Activated effector memory CD4-positive, alpha-beta T cell treated with anti-CD3 and anti-CD28 coated beads, Interleukin-2, amount 50 U/mL, for 16 hours (primary cell): ENCODE measurements at regions not wholly inside any gene's neighbourhood (a gene's known extent, or its start where the extent isn't known, plus 50 kb on each side); places are given as distances from the start of the nearest gene placed in this dataset.

ENCODE experiments used
- DNase-seq: peaks from one replicate; pipeline ENCODE4 v3.0.0-alpha.2; 2020

DNA sequence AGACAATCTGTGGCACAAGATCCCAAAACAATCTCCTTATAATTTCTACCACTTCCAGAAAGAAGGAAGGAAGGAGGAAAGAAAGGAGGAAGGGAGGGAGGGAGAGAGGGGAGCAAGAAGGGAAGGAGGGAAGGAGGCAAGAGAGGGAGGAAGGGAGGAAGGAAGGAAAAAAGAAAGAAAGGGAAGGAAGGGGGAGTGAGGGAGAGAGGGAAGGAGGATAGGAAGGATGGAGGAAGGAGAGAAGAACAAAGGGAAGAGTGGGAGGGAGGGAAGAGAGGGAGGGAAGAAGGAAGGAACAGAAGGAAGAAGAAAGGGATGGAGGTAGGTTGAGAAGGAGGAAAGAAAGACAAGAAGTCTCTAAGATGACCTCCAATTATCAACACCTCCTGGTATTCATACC is 185.5 kb upstream of the NFE2L3 start:
- DNase-seq: no peak

DNA sequence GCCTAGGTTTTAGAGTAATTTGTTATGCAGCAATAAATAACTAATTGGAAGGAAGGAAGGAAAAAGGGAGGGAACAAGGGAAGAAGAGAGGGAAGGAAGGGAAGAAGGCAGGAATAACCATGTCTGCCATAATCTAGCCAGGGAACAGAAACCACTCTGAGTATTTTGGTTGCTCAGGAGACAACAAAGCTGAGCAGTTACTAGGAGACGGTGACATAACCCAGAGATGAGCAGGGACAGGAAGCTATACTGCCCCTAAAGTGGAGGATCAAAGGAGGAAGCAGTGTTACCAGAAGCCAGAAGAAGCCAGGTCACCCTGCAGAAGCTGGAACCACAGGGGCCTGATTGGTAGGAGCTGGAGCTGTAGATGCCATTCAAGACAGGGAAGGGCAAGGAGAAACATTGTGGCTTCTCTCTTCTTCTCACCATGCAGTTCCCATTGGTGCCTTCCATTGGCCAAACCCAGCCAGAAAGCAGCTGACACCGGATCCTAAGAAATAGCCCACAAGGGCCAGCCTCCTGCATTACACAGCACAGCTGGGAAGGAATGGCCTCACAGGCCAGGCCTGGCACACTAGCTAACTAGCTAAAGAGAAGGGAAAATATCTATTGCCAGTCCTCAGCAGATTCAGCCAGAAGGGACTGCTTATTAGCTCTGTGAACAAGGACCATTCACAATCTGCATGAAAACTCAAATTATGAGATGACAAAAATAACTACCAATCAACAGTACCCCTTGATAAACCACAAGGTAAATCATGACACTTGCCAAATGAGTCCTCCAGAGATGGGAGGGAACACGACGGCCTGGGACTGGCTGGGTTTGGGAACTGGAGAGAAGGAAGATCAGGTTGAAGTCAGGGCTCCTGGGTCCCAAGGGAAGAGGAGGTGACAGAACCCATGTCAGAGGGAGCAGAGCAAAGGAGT is 184.5 kb upstream of the NFE2L3 start:
- DNase-seq: no peak

DNA sequence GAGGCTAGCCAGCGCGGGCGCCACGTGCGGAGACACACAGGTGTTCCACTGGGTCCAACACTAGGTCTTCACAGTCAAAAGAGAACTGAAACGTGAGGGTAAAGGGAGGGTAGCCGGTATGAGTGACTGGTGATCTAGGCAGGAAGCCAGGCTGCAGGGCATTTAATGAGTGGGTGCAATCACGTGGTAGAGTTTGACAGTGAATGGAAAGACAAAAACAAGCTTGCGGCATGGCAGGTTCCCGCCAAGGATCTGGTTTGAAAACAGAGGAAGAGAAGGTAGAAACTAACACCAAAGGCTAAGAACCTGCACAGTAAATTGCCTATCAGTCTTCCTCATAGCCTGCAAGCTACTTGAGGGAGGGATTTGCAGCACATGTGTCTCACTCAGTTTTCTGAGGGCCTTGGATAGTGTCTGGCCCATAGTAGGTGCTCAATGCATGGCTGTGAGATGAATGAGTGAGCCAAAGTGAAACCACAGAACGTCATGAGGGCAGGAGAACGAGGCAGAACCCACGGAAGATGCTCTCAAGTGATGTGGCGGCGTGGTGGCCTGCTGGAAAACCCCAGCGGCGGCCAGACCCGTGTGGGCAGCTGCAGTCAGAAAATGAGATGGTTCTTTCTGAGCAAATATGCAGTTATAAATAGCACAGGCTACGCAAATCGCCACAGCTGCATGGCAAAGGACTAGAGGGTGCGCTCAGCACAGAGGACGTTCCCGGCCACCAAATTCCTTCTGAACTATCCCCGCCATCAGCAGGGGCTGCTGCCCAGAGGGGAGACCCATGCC is 183.6 kb upstream of the NFE2L3 start:
- peak; percentile 81 for DNase-seq

DNA sequence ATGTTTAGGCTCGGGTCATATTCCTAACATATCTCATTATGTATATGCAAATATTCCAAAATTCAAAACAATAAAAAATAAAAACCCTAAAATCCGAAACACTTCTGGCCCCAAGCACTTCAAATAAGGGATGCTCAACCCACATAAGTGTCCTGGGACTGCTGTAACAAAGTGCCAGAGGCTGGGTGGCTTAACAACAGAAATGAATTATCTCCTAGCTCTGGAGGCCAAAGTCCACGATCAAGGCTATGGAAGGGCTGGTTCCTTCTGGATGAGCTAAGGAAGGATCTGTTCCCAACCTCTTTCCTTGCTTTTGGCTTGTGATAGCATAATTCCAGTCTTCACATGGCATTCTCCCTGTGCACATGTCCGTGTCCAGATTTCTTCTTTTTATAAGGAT is 181.6 kb upstream of the NFE2L3 start:
- DNase-seq: no peak

DNA sequence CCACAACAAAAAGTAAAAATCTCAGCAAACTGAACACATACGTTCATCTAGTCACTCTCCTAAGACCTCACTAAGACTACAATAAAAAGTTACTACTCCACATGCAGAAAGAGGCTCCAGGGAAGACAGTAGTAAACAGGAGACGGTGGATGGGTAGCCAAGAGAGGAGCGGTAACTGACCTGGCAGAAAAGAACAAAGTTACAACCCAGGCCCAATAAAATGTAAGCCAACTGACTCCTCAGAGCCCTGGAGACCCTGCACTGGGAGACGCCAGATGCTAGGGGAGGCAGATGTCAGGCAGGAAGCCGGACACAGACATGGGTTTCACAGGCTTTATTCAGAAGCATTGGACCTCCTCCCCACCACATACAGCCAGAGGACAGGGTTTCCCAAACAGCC is 181.1 kb upstream of the NFE2L3 start:
- DNase-seq: no peak

DNA sequence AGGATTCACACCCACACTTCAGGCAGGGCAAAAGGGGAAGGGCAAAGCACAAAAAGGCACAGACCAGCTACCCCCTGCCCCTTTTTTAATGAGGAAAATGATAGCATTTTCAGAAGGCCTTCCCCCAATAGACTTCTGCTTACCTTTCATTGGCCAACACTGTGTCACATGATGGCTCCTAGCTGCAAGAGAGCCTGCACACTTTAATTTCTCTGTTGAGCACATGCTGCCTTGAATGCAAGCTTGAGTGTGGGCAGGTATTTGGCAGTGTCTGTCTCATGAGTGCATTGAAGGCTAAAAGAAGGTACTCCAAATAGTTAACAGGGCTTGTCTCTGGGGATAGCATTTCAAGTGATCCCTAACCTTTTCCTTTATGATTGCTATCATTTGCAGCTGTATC is 175.4 kb upstream of the NFE2L3 start:
- no peak for DNase-seq

DNA sequence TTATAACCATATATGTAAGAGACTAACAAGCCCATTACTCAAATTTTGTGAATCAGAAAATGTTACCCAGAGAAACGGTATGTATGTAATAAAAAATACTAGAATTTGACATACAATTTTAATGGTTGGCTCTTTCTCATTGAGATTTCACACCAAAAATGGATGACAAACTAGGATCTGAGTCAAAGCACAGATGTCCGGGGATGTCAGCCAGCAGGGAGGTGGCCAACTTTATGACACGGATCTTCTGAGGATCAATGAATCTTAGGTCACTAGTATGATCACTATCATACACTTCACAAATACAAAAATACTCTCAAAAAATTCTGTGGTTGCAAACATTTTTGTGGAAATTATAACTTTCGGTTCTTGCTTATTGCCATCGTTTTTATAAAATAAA is 173.5 kb upstream of the NFE2L3 start:
- DNase-seq: no peak

DNA sequence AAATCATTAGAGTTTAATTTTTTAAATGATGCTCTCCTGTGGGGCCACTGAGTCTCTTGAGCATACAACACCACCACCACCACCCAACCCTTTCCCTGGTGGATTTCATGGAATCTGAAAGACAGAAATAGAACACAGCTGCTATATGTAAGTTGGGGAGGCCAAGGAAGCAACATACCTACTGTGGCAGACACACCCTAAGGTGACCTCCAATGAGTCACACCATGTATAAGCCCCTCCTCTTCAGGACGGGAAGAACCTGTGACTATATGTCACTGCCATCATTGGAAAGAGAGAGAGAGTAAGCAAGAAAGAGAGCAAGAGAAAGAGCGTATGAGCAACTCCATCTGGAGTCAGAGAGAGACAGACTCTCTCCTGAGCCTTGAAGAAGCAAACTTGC is 172.4 kb upstream of the NFE2L3 start:
- DNase-seq: no peak

DNA sequence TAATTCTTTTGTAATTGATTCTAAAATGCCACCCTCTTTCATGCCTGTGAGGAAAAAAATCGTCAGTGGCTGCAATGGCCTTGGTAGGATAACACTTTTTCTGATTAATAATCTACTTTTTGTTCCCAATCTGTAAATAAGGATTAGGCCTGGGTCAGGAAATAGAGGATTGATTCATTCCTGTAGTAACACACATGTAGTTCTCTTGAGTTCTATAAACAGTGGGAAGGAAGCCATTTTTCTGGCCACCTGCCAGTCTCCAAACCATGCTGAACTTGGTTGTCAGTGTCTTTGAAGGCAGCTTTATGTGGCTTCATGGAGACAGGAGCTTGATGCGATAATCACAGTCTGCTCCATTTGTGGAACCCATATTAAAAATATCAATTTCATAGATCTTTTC is 169.3 kb upstream of the NFE2L3 start:
- no peak for DNase-seq

DNA sequence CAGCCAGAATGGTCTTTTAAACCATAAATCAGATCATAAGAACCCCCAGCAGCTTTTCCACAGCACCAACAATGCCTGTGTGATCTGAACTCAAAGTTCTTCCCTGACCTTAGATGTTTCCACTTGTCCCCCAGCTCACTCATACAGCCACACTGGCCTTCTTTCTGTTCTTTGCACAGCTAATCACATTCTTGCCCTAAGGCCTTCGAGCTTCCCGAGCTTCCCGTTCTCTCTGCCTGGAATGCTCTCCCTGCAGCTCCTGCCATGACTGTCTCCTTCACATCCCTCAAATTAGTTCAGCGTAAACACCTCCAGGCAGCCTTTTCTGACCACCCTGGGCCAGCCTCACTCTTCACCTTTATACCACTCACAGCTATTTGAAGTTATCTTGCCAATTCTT is 166.8 kb upstream of the NFE2L3 start:
- no peak for DNase-seq

DNA sequence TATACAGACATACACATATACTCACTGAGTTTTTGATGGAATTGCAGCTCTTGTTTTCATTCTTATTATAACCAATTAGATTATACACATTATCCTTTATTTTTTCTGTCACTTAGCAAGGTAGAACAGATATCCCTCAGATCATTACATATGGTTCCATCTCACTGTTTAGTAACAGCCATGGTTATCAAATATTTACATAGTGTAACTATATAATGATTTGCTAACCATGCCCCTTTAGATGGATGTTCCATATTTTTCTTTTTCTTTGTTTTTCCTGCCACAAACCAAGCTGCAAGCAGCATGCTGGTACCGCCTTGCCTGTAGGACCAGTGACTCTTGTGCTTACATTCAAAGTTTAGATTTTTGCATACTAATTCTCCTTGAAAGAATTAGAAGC is 163.4 kb upstream of the NFE2L3 start:
- DNase-seq: no peak

DNA sequence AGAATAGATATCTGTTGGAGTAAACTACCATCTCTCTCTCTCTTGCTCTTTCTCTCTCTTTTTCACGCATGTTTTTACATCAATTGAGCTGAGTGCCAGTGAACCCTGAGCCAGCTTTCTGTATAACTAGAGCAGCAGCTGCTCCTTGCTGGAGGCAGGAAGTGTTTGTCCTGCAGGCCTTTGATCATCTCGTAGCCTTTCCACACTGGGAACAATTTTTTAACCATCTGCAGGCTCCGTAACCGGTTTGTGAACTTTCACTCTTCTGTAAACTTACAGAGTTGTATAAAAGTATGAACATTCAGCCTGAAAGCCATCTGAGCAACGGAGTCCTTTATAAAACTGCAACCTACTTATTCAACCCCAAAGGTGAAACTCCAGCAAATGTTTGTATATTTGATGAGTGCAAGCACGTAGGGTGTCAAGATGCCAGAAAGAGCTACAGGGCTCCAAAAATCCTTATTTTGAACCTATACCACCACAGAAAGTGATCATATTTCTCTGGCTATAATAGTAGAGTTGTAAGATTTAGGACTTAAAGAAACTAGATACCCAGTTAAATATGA is 162.8 kb upstream of the NFE2L3 start:
- DNase-seq: no peak

DNA sequence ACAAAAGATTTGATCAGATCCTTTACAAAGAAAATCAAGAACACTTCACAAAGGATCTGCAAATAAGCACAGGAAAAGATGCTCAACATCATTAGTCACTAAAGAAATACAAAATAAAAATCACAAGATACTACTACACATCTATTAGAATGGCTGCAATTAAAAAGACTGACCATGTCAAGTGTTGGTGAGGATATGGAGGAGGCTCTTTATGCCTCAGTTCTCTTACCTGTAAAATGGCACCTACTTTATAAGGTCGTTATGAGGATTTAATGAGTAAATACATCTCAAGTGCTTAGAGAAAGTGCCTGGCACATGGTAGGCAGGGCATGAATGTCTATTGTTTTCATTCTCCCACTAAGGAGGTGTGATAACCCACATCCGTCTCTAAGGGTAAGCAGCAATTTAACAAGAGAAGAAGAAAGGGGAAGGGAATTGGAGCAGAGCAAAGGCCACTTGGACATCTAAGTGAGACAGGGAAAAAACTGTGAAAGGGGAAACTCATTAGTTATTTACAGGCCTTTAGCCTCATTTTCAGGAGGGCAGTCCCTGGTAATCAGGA is 157.5 kb upstream of the NFE2L3 start:
- DNase-seq: no peak

DNA sequence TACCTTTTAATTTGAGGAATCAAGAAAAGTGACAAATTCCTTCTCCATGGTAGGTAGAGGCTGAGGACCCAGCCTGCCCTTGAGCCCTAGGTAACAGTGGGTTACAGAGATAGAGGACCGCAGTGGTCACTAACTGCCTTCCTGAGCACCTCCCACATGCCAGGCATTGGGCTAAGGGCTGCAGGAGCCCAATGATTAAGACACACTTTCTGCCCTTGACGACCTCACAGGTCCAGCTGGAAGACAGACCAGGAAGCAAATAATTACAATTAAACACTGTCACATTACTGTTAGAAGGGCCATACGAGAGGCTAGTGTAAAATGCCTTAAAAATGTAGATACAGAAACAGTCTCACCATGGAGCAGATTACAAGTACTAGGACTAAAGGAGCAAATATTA is 156.8 kb upstream of the NFE2L3 start:
- no peak for DNase-seq

DNA sequence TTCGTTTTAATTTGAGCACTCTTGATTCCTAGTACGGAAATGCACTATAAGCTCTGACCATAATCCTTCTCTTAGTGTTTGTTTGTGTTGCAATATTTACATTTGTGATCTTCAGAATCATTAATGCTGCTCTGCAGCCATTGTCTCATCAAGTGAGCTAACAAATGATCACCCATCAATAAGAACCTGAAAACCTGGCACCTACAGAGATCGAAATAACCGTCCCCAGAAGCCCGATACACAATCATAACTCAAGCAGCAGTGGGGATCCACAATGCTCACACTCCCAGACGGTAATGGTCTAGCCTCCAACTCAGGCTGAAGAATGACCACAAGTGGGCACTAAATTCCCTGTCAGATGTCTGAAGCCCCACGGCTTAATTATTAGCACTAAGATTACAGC is 156.0 kb upstream of the NFE2L3 start:
- DNase-seq: no peak

DNA sequence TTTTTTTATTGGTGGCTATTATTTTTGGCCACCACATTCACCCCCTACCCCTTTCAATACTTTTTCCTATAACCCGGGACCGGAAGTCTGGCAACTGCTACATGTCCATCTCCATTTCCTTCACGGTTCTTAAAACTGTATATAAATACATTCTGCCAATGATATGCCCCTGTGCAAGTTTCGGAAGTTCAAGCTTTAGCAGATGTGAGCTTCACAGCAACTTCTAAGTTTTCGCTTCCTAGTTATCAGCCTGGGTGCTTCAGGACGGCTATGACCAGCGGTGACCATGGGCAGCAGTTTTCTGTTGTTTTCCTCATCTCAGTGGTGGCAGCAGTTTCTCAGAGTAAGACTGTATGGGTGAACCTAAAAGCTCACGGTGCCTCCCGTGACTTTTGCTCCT is 153.5 kb upstream of the NFE2L3 start:
- no peak for DNase-seq

DNA sequence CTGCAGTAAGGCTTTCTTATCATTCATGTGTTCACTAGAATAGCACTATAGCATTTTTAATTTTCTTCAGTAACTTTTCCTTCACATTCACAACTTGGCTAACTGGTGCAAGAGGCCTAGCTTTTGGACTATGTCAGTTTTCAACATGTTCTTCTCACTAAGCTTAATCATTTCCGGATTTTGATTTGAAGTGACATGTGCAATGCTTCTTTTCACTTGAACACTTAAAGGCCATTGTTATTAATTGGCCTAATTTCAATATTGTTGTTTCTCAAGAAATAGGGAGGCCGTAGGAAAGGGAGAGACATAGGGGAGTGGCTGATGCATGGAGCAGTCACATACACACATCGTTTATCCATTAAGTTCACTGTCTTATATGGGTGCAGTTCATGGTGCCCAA is 151.2 kb upstream of the NFE2L3 start:
- DNase-seq: no peak

DNA sequence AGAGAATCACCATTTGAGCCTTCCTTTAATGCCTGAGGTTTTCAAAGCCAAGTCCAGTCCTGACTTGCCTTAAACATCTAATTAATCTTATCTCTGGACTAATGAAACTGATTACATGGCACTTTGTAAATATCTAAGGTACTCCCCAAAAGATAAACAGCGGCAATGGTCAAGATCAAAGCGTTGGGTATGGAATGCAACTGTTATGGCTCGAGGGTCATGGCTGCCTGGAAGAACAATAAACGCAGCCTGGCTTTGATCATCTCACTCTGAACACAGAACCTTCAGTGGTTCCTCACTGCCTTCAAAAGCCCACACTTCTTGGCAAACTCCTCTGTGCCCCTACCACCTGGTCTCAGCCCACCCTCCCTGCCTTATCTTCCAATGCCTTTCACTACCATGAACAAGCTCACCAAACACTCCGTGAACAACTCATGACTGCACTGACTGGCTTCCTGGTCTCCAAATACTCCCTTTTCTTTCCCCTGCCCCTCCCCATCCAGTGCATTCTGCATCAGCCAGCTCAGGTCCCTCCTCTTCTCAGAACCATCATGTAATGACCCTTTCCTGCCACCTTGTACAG is 150.2 kb upstream of the NFE2L3 start:
- no peak for DNase-seq

DNA sequence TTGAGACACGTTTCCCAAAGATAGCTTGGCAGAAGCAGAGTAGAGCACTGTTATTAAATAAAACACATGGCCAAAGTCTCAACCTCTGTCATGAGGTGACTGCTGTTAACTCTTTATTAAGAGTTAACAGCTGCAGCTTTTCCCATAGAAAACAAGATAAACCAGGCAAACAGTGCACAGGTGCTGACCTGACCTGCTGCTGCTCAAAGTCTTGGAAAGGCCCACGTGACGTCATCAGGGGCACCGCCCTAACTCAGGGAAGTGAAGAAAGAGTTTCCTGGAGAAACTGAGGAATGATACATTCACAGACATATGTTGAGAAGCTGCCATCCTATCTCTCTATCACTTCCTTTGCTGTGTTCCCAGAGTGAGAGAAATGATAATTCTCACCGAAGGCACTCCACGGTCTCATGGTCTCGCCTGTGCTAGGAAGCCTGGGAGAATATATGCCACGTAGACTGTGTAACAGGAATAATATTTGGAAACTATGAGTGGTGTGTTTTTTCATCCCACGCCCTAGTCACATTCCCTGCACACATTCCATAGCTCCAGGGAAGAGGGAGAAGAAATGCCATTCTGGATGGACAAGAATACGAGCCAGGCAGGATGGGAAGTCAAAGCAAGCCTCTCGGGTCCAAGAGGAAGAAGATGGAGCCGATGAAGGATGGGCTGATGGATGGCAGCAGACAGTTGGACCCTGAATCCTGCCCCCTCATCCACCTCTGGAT is 146.2 kb upstream of the NFE2L3 start:
- DNase-seq: no peak

DNA sequence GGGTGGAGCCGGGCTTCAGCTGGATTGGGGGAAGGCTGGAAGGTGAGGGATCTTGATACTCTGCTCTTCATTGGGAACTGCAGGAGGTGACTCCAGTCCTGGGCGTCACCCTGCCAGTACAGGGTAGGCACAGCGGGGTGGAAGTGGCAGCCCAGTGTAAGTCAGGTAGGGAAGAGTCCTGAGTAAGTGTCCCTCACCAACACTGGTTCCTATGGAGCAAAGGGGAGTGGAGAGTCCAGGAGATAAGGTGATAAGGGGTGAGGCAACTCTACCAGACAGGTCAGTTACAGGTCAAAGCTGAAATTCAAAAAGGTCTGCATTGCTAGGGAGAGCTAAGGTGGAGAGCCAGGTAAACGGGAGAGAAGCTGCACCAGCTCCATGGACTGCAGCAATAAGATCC is 145.6 kb upstream of the NFE2L3 start:
- no peak for DNase-seq

DNA sequence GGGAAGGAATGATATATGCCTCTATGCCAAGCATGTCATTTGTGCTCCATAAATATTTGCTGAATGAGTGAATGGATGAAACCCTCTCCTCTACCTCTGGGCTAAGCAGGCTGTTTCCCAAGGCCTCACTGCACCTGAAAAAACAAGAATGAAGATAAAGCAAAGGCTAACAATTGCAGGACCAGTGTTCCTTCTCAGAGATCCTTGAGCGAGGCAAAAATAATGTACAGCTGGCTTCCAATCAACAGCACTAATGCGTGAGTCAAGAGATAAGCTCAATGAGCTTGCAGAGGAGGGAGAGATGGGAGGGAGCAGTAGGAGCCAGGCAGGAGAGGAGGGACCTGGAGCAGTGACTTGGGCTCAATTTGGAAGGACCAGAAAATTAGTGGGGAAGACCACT is 144.5 kb upstream of the NFE2L3 start:
- DNase-seq: no peak

DNA sequence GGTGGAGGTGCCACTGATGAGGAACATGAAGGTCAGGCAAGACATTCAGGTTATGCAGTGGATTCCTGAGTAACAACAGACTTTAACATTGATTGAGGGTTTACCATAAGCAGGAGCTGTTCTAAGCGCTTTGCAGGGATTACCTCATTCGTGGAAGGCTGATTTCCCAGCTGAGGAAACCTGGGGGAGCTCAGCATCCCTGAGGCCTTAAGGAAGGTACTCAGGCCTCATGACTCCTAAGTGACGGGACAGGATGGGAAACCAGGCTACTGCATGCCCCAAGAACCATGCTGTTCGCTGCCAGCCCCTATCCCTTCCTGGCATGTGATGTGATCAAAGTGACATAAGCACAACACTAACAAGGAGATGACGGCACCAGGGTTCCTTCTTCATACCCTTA is 143.6 kb upstream of the NFE2L3 start:
- DNase-seq: no peak
